NCI-H1436 (cell line): ENCODE measurements at regions not wholly inside any gene's neighbourhood (a gene's known extent, or its start where the extent isn't known, plus 50 kb on each side); places are given as distances from the start of the nearest gene placed in this dataset.

Experiments used
- DNase-seq: peaks from one replicate; lab custom pipeline; 2025; lab: John Stamatoyannopoulos, UW

DNA sequence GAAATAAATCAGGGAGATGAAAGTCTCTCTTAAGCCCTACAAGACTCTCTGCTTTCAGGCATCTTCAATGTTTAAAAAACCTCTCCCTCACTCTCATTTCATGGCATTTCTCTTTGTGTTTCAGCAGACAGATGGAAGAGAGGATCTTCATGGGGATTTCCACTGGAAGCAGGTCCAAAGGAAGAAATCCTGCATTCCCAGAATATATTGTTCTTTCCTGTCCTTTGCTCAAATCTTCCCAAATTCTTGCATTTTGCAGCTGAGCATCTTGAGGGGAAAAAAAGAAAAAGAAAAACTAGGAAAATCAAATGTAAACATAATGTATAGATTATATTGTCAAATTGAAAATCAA, 382.2 kb downstream of the ENC1 start:
- no peak for DNase-seq

DNA sequence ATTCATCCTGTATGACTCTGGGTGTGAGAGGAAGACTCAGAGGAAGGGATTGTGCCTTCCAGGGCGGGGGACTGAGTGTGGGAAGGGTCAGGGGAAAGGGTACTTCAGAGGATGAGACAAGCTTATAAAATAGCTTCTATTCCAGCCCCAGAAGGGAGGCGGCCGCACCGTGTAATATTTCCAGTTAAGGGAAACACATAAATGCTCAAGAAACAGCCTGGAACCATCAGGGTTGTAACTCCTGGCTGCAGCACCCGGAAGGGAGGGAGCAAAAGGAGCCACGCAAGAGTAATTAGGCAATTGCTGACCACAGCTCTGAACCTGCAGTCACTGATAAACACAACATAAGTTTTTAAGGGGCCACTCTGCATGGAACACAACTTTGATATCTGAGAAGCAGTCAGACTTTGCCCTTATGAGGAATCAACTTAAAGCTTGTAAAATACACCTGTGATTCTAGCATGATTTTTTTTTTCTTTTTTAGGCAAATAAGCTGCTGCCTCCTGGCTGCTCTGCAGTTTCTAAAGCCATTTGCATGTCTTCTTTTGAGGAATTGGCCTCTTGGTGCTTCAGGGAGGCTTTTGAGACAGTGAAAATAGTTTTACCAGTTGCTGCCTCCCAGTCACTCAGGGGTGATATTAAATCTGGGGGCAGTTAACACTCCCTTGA, 382.7 kb downstream of the ENC1 start:
- DNase-seq: no peak

DNA sequence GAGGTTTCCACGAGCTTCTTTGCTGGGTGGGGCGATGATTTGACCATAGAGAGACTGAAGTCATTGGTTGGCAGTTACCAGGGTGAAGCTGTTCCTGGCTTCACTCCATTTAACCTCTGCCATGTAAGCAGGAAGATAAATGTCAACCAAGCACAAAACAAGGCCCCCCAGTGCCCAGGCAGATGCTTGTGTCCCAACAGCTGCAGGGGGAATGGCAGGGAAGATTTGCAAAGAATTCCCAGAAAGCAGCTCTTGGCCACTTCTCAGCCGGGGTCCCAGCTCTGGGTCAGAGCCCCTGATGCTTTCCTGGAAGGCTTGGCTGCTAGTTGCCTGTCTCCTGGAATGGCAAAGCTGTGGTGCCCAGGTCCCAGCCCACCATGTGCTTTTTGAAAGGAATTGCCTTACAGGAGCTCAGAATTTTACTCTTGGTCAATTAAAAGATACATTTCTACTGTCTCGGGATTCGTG, 383.4 kb downstream of the ENC1 start:
- no peak for DNase-seq

DNA sequence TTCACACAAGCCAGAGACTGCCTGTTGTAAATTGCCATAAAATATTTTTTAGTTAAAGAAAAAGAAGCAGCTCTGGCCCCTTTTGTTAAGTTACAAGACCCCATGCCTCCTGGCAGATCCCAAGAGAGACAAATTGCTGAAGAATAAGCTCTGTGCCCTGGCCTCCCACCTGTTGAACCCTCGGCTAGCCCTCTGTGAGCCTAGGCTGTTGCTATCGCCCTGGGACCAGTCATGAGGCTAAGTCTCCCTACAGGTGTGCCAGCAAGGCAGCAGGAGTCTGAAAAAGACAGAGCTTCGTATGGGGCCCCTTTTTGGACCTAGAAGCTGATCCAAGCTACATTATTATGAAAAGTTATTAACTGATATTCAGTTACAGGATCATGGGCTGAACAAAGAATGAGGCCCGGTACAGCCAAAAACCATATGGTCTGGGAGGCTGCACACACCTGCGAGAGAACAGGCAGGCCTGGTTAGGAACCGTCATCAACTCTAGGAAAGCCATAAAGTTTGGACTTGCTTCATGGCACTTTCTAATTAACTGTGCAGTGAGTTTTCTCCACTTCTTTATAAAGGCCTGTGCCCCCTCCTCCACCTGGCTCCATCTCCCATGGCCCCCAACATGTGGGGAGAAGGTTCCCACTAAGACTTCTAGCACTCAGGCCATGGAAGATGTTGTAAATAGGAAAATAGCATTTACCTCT, 384.7 kb downstream of the ENC1 start:
- no peak for DNase-seq

DNA sequence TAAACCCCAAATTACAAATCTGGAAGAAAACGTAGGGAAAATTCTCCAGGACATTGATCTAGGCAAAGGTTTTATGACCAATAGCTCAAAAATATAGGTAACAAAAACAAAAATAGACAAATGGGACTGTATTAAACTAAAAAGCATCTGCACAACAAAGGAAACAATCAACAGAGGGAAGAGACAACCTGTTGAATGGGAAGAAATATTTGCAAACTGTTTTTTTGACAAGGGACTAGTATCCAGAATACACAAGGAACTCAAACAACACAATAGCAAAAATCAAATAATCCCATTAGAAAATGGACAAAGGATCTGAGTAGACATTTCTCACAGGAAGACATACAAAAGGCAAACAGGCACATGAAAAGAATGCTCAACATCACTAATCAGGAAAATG, 386.3 kb downstream of the ENC1 start:
- DNase-seq: no peak

DNA sequence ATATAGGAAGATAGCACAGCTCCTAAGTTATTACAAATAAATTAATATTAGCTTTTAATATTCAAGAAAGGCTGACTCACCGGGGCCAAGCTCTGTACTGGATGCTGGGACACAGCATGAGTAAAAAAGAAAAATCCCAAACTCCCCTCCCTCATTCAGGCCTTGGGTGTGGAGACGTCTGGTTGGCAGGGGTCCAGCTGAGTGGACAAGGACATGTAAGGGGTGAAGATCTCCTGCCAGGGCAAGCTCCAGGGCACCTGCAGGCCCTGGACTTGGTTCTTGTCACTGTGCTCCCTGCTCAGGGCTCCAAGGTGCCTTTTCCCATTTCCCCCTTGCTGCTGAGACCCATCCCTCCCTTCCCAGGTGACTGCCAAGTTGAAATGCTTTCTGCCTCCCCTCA, 388.5 kb downstream of the ENC1 start:
- no peak for DNase-seq

DNA sequence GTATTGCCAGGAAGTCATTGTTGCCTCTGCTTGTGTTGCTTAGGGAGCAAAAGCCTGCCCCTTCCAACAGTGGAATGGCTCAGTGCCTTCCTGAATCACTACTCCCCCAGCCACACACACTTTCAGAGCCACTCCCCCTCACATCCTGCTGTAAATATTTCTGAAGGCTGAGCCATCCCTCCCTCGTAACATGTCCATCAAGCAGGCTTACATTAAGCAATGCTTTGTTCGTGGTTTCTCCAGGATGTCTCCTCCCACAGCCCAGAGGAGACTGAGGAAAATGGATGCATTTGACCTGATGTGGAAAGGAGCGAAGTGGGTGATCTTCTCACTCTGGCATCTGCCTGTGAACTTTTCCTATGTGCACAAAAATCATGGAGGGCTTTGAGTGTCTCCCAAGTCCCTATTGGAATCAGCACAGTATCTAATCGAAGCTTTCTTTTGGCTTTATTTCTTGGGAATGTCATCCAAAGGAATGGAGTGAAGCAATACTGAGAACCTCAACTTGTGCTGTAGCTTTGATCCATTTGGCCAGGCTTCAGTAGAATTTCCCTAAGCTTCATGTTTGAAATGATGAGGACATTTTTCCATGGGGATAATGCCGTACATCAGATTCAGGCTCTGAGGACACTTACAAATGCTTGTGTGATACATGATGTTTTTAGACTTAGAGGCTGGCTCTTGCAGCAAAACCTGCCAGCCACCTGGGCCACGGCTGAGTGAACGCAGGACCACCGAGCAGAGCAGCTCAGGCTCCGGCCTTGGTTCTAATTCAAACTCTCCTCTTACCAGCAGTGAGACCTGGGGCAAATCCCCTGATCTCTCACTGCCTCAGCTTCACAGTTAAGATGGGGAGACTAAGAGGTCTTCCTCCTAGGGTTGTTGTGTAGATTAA, 389.1 kb downstream of the ENC1 start:
- DNase-seq: no peak

DNA sequence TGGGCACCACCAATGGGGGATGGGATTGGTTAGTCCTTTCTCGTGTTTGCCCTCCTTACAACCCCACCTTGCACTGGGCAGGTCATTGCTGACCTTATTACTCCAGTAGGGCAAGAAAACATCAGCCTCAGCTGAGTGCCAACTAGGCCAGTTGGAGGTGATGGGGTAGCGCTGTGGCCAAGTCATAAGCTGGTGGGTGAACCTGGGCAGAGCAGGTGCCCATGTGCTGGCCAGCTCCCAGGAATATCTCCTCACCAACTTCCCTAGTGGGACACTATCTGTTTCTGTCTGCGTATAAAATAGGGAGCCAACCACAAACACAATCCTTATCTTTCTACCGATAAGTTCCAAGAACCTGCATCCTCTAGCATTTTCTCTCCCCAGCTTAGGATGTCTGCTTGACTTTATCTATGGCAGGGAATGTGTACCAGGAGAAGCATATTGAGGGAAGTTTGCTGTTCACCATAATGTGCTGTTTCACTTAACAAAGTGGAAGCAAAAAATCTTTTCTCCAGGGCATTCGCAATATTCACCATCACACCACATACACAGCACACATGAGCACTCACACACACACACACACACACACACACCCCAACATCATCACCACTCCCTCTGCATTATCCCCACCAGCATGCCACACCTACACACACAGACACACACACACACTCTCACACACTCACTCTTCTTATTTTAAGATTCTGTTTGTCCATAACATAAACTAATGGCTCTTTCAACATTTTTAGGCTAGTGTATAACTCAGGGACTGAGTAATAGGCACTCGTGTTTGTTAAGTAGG, 390.0 kb downstream of the ENC1 start:
- DNase-seq: no peak

DNA sequence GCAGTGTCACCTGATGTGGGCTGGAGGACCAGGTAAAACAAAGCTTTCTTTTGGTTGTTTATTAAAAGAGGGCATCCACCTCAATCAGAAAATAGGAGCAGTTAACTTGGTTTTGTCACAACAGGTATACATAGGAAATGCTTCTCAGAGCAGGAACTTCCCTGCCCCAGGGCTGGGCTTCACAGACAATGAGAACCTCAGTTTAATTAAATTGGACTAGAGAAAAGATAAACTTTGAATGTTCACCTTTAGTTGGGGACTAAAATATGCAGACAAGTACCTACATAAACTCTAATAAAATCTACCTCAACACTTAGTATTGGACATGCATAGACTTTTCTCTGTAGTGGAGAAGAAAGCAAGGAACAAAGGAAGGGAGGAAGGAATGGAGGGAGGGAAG, 392.0 kb downstream of the ENC1 start:
- DNase-seq: no peak

DNA sequence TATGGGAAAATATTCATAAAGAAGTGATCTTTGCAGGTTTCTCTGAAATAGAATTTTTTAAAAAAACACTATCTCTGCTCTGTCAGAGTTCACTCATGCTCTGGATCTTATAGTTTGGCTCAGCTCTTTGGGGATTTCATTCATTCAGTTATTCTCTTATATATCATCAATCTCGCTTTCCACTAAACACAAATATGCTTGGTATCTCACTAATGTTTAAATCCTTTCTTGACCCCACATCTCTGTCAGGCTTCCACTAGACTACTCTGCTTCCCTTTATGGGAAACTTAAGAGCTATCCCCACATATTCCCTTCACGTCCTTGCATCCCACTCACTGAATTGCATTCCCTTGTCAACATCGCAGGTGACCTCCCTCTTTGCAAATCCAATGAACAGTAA, 396.1 kb downstream of the ENC1 start:
- DNase-seq: no peak

DNA sequence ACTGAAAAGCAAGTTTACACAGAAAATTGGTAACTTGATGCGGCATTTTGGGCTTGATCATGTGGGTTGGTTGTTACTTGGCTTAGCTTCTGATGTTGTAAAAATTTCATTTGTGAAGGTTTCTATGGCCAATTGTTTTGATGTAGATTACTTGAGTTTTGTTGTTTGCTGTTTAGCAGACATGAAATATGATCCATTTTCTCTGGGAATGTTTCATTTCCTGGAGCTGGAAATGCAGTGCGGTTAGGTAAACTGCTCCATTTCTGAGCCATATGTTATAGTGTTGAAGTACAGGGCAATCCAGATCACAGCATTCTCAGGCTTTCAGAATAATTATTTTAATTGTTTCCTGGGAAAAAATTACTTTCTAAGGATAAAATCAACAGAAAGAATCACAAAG, 396.9 kb downstream of the ENC1 start:
- no peak for DNase-seq

DNA sequence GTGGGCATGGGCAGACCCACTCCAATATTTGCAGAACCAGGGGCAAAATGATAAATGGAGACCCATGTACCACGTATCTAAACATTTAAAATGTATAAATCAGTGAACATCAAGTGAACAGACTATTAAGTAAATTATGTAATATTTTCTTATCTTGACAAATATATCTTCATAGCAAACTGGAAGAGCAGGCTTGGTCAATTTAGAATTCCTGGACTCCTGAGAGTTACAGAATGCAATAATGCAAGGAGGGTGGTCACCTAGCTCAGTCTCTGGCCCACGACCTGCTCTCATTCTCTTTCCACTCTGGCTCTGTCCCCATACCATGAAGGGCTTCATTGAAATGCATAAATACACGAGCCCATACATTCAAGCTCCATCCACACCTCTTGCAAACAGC, 398.0 kb downstream of the ENC1 start:
- DNase-seq: no peak

DNA sequence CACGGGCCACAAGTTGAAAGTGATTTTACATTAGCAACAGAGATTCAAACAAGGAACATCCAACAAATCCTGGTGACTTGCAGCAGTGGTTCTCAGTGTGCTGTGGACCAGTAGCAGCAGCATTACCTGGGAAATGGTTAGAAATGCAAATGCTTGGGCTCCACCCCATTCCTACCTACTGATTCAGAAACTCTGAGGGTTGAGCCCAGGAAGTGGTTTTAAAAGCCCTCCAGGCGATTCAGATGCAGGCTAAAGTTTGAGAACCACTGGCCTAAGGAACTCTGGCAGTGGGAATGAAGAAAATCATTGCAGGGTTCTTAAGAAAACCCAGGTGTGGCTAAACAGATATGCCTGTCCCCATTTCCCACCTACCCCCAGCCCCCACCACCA, 398.8 kb downstream of the ENC1 start:
- DNase-seq: no peak

DNA sequence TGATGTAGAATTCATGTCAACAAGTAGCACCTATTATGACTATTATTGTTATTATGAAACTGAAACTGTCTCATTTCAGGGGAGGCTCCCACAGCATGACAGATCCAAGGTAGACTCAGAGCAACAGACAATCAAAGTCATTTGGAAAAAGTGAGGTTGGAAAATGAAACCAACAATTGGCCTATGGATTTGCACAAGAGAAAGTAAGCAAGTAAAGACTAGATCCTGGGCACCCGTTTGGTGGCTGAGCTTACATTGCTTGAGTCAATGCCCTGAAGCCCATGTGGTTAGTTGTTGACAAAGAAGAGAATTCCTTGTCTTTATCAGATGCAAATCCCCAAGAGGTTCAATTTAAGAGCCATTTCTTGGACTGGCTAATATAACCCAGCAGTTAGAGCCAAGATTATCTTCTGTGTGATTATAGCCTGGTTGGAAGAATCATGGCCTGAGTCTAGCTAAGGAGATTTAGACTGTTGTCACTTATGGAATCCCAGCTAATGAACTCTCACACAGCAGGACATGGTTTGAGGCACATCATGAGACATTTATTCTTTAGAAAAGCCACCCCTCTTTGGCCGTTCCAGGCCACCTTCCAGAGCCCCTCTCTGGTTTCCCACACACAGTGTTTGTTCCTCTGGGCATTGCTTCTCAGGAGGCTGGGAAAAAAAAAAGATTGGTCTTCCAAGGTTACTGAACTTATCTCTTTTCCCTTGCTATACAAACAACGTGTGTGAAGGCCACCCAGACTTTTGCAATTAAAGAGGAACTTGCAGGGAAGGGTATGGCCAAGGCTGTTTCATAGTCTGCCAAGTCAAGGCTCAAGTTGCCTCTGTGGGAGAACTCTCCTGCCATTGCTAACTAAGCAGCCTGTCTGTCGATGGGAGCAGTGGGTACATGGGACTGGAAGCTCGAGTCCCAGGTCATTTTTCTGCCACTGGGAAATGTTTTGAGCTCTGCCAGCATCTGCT, 399.5 kb downstream of the ENC1 start:
- no peak for DNase-seq

DNA sequence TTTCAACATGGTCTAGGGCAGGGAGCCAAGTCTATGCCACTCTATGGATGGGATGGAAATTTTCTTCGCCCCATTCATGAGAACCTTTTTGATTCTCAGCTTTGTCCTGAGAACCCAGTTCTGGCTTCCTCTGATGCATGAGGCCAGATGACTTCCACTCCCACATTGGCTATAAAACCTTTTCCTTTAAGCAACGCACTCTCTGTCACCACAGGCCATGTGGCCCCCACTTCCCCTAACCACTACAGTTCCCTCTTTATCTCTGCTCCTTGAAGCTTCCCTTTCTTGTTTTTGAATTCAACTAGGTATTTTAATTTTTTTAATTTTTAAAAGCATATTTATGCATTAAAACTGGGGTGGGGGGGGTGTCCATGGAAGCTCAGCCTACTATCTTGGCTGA, 401.3 kb downstream of the ENC1 start:
- no peak for DNase-seq

DNA sequence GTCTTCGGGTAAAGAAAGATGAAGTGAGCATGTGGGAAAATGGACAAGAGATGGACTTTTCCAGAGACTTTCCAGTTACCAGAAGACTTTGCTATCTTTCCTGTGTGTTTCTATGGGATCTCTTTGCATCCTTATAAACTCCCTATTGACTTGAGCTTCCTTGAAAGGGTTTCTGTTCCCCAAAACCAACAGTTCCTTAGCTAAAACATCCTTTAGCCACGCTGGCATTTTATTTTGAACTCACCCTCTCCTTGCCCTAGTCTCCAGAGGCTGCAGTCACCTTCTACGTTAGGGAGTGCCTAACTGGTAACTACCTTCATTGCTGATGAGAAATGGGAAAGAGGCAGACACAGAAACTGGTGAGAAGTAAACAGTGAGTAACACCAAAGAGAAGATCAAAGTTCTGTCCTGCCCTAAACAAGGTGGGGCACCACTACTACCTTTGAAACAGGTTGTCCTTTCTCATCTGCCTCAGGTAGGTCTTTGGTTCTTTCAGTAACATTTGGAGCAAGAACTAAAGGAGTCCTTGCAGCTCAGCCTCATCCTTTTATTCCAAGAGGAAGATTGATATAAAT, 402.9 kb downstream of the ENC1 start:
- DNase-seq: no peak

DNA sequence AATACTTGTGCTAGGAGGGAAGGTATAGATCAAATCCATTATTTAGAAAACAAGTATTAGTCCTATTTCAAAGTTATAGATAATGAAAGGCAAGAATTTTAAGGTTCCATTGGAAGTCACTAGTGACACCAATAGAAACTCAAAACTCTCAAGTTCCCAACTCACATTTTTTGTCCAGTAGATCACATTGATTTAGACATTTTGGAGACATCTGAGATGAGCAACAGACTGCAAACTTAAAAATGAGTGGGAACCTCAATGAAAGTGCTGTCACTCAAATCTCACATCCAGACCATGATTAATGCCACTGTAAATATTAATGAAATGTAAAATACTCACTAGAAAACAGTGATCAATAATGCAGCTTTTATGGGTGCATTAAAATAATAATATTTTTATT, 405.0 kb downstream of the ENC1 start:
- no peak for DNase-seq

DNA sequence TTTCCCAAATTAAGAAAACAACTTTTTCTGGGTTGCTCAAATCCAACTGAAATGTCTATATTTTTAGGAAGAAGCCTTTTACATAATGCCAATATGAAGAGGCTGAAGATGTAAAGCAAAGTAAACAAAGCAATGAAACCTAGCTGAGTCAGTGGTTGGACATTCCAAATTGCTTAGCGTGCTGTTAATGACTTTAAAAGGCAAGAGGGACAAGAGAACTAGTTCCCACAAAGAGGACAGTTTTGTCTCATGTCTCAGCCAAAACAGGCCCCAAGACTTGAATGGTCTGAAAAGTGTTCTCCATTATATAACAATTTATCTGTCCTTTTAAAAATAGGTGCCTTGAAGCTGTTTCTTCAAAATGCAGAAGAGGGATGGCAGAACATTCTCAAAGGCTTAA, 407.0 kb downstream of the ENC1 start:
- DNase-seq: no peak

DNA sequence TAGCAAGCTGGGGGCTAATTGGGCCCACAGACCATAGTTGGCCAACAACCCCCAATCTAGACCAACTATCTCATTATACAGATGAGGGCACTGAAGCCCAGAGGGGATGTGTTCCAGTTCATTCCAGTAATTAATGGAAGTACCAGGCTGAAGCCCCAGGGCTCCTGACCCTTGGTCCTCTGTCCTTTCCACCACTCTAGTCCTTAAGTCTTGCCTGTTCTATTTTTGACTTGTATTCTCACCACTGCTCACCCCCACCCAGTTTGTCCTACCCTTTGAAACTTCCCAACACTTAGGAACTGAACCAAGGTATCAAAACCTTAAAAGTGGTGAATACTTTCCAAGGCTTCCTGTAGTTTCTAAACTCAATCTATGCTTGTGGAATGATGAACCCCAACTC, 407.4 kb downstream of the ENC1 start:
- DNase-seq: no peak

DNA sequence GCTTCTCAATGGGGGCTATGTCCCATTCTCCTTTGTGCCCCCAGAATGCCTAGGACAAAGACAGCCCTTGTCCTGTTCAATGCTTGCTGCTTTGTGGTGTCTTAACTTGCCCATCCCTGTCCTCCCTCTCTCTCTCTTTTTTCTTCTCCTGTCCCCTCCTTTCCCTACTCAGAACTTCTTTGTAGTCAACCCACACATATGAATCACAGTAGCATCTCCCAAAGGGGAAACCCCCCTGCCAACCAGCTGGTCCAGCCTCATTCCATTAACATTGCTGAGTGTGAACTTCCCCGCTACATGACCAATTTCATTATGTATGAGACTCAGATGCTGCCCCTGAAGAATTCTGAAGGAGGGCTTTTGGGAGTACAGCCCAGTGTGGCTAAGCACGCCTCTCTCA, 408.3 kb downstream of the ENC1 start:
- DNase-seq: no peak

DNA sequence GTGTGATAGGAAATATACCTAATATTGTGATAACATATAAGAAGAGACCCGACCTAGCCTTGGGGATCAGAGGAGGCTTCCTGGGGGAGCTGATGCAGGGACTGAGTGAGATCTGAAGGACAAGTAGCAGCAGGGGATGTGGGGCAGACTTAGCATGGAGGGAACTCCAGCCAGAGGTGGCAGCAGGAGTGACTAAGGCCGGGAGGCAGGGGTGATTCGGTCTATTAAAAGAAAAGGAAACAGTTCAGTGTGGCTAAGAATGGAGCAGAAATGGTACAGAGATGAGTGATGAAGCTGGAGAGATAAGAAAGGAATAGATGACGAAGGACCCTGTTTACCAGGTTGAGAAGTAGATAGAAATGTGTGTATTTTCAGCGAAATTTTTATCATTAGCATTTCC, 408.8 kb downstream of the ENC1 start:
- no peak for DNase-seq
